ENCODE measurements at regions not wholly inside any gene's neighbourhood (a gene's known extent, or its start where the extent isn't known, plus 50 kb on each side); places are given as distances from the start of the nearest gene placed in this dataset.

GRCh38 chr14:39977198-39977597, 545.0 kb upstream of the FBXO33 start:
- TF ChIP-seq ZNF274 (IDR thresholded peaks at IDR 0.05; ENCODE audit: low read depth, low read length), result no peak
- no peak for TF ChIP-seq YY1 (IDR thresholded peaks at IDR 0.05; ENCODE audit: insufficient read depth, insufficient read length)
- no peak for TF ChIP-seq SUZ12 (IDR thresholded peaks at IDR 0.05; ENCODE audit: extremely low read depth, insufficient read depth, insufficient read length)
